ENCODE measurements at regions not wholly inside any gene's neighbourhood (a gene's known extent, or its start where the extent isn't known, plus 50 kb on each side); places are given as distances from the start of the nearest gene placed in this dataset.

DNA sequence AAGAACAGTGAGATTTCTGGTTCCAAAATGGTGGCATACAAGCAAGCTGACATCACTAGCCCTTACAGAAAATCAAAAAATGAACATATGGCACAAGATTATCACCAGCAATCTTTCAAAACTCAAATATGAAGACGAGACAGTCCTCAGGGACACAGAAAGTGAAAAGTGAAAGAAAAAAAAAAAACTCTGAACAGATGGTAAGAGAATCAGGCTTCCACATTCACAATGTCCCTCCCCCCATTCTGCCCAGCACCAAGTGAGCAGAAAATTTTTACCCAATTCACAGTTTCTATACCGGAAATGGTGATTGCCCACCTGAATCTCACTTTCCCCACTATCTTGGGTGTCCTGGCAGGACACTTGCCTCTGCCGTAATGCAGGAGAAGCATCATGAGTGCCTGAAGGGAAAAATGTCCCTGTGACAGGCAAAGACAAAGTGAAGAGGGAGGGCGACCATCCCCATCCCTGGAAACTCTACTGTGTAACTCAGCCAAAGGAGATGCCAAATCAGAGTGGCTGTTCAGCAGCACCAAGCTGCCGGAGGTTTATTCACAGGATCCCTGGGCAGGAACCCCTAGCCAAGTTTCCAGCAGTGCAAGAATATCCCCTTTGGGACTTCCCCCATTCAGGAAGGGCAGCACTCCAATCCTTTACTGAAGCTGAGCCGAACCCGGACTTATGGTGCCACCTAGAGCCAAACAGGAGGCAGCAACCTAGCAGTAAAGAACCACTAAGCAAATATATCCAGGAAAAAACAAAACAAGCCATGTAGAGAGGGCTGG lies 312.2 kb downstream of the LRATD1 start:
- TF ChIP-seq ZFX (IDR thresholded peaks at IDR 0.05) = no peak
- TF ChIP-seq, protein P1, sequence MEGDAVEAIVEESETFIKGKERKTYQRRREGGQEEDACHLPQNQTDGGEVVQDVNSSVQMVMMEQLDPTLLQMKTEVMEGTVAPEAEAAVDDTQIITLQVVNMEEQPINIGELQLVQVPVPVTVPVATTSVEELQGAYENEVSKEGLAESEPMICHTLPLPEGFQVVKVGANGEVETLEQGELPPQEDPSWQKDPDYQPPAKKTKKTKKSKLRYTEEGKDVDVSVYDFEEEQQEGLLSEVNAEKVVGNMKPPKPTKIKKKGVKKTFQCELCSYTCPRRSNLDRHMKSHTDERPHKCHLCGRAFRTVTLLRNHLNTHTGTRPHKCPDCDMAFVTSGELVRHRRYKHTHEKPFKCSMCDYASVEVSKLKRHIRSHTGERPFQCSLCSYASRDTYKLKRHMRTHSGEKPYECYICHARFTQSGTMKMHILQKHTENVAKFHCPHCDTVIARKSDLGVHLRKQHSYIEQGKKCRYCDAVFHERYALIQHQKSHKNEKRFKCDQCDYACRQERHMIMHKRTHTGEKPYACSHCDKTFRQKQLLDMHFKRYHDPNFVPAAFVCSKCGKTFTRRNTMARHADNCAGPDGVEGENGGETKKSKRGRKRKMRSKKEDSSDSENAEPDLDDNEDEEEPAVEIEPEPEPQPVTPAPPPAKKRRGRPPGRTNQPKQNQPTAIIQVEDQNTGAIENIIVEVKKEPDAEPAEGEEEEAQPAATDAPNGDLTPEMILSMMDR (conservative IDR thresholded peaks at IDR 0.05) = peak; percentile 69
- H3K27ac ChIP-seq = no peak overlapping the region

GRCh38 chr2:14951569-14952285 lies 319.2 kb downstream of the LRATD1 start:
- no peak overlapping the region for H3K27ac ChIP-seq
- TF ChIP-seq, protein P1 (conservative IDR thresholded peaks at IDR 0.05) = no peak
- TF ChIP-seq ZFX (IDR thresholded peaks at IDR 0.05) = no peak

DNA sequence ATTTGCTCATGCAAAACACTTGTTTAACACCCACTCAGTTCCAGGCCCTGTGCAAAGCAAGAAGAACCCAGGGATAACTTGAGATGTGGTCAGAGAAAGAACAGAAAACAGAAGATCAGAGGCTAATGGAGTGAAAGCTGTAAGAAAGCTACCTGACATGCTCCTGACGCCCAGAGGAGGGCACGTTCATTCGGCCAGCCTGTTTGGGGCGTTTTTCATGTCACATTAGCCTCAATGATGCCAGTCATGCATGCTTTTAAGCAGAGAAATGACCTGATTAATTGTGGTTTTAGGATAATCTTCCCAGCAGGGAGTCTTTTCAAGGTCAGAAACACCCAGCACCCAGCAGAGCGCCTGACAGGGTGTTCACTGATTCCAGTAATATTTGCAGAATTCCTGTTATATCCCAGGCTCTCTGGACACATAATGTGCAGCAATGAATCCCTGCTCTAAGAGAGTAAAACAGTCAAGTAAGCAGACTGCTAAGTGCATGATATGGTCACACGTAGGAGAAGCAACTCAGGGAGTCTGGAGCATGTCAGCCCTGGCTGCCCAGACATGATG lies 320.0 kb downstream of the LRATD1 start:
- TF ChIP-seq, protein P1 (conservative IDR thresholded peaks at IDR 0.05) = no peak
- no peak for TF ChIP-seq ZFX (IDR thresholded peaks at IDR 0.05)

DNA sequence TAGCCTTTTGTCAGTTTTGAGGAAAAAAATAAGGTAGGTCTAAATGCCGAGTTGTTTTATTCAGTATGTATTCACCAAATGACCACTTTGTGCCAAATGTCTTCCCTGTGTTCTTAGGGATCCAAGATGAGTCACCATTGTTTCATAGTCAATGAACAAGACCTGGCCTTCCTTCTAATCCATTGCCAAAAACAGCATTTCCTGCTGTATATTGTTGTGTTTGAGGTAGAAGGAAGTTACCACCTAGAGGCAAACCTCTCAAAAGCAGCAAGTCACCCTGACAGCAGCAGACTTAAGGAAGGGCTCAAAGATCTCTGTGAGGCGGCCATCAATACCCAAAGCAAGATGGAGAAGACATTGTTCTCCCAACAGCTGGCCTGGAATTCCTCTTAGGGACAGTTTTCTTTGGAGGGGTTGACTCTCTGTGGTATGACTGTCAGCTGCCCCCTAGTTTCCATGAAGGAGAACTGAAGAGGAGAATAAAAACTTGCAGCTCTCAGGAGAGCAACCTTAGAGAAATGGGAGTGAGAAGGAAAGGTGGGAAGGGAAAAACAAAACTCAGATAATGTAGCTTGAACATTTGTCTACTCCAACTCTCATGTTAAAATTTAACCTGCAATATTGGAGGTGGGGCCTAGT lies 328.3 kb downstream of the LRATD1 start:
- no peak overlapping the region for H3K27ac ChIP-seq
- TF ChIP-seq ZFX (IDR thresholded peaks at IDR 0.05) = no peak
- TF ChIP-seq, protein P1 (conservative IDR thresholded peaks at IDR 0.05) = no peak

More for the DNA sequence above, 320.0 kb downstream of the LRATD1 start:
- no peak overlapping the region for H3K27ac ChIP-seq

- no peak overlapping the region for H3K27ac ChIP-seq
- TF ChIP-seq, protein P1 (conservative IDR thresholded peaks at IDR 0.05) = no peak
- no peak for TF ChIP-seq ZFX (IDR thresholded peaks at IDR 0.05)
Measured at GRCh38 chr2:14967729-14968128, 335.2 kb downstream of the LRATD1 start.

DNA sequence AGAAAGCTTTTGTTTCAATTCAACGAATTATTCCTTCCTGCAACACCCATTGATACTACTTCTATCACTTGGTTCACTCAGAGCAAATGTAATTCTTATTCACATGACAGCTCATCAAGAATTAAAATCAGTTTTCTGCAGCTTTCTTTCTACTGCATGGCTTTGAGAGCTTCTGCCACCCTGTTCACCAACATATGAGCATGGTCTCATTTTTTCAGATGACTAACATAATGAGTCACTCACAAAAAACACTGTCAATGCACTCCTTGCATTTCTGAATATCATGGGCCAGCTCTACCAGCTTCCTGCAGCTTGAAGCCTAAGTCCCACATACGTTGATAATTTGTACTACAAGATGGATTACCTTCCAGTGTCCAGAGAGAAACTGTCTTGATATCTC lies 342.9 kb downstream of the LRATD1 start:
- no peak overlapping the region for H3K27ac ChIP-seq
- TF ChIP-seq, protein P1 (conservative IDR thresholded peaks at IDR 0.05) = no peak
- TF ChIP-seq ZFX (IDR thresholded peaks at IDR 0.05) = no peak

Data from C4-2B (cell line).